Neural cell (in vitro differentiated cells): ENCODE measurements at regions not wholly inside any gene's neighbourhood (a gene's known extent, or its start where the extent isn't known, plus 50 kb on each side); places are given as distances from the start of the nearest gene placed in this dataset.
A peak's percentile ranks its signal among the peaks of the same experiment; 100 is the strongest.

Experiments used
- H2AFZ ChIP-seq: fragments of 200-600, 300-800 bp; sonication (generic), shearing (Covaris generic); 2 replicates; pipeline ENCODE4 v1.6.0; 2014; ENCODE audit warnings: low read depth, mild to moderate bottlenecking, antibody characterized with exemption, low read length, moderate library complexity
- H3F3A ChIP-seq: fragments of 200-600 bp; shearing (Covaris generic); 2 replicates; pipeline ENCODE4 v1.6.1; 2016; ENCODE audit warnings: mild to moderate bottlenecking, moderate library complexity, mixed read lengths, antibody characterized with exemption, low read length; ENCODE audit not compliant: insufficient read depth, poor library complexity, severe bottlenecking
- H3K27ac ChIP-seq: fragments of 200-600, 300-800 bp; sonication (generic), shearing (Covaris generic); 2 replicates; pipeline ENCODE4 v1.5.1; 2014; ENCODE audit warnings: mild to moderate bottlenecking, low read length, moderate library complexity
- H3K27me3 ChIP-seq: fragments of 300-800, 200-600 bp; sonication (generic), shearing (Covaris generic); 2 replicates; pipeline ENCODE4 v1.6.0; 2014; ENCODE audit warnings: mild to moderate bottlenecking, low read depth, low read length, moderate library complexity; ENCODE audit not compliant: insufficient read depth
- H3K36me3 ChIP-seq: fragments of 300-800, 200-600 bp; sonication (generic), shearing (Covaris generic); 2 replicates; pipeline ENCODE4 v1.5.1; 2014; ENCODE audit warnings: mild to moderate bottlenecking, antibody characterized with exemption, low read length, moderate library complexity; ENCODE audit not compliant: insufficient read depth
- H3K4me2 ChIP-seq: fragments of 300-800, 200-600 bp; sonication (generic), shearing (Covaris generic); 2 replicates; pipeline ENCODE4 v1.6.0; 2014; ENCODE audit warnings: mild to moderate bottlenecking, low read length
- H3K4me3 ChIP-seq: fragments of 300-800, 200-600 bp; sonication (generic), shearing (Covaris generic); 2 replicates; pipeline ENCODE4 v1.5.1; 2014; ENCODE audit warnings: mild to moderate bottlenecking, low read length, moderate library complexity
- H3K79me2 ChIP-seq: fragments of 200-600 bp; shearing (Covaris generic); replicated peaks from 2 replicates; pipeline ENCODE4 v1.6.0; 2014; ENCODE audit warnings: mild to moderate bottlenecking, low read length, moderate library complexity; ENCODE audit not compliant: insufficient read depth
- H3K9ac ChIP-seq: fragments of 300-800, 200-600 bp; sonication (generic), shearing (Covaris generic); 2 replicates; pipeline ENCODE4 v1.6.1; 2016; ENCODE audit warnings: mild to moderate bottlenecking, low read length, mixed read lengths
- H3K9me2 ChIP-seq: fragments of 200-600 bp; shearing (Covaris generic); 2 replicates; pipeline ENCODE4 v1.6.1; 2016; ENCODE audit warnings: mild to moderate bottlenecking, low read length, mixed read lengths; ENCODE audit not compliant: insufficient read depth
- H3K9me3 ChIP-seq: fragments of 200-600, 300-800 bp; sonication (generic), shearing (Covaris generic); 2 replicates; pipeline ENCODE4 v1.6.1; 2016; ENCODE audit warnings: mild to moderate bottlenecking, mixed run types, low read length, moderate library complexity, mixed read lengths
- H4K20me1 ChIP-seq: fragments of 200-600 bp; shearing (Covaris generic); 2 replicates; pipeline ENCODE4 v1.6.1; 2016; ENCODE audit warnings: mild to moderate bottlenecking, mixed run types; ENCODE audit not compliant: insufficient read depth
- CTCF ChIP-seq: fragments of 450-650 bp; IDR thresholded peaks from 2 replicates; pipeline ENCODE4 v1.5.1; 2014; ENCODE audit warnings: antibody characterized with exemption, mild to moderate bottlenecking, moderate library complexity; ENCODE audit not compliant: poor library complexity, severe bottlenecking
- EP300 ChIP-seq: fragments of 450-650 bp; conservative IDR thresholded peaks from 2 replicates; pipeline ENCODE4 v1.6.1; 2014; ENCODE audit warnings: antibody characterized with exemption, mild to moderate bottlenecking, moderate library complexity; ENCODE audit not compliant: poor library complexity, severe bottlenecking
- EZH2 ChIP-seq: fragments of 200-600, 300-800 bp; shearing (Covaris generic), sonication (generic); IDR thresholded peaks from 2 replicates; pipeline ENCODE4 v1.6.1; 2014; ENCODE audit warnings: antibody characterized with exemption, low read length, borderline replicate concordance, mild to moderate bottlenecking; ENCODE audit not compliant: insufficient read depth, poor library complexity, severe bottlenecking
- MXI1 ChIP-seq: fragments of 450-650 bp; conservative IDR thresholded peaks from 2 replicates; pipeline ENCODE4 v1.6.1; 2014; ENCODE audit warnings: antibody characterized with exemption, mild to moderate bottlenecking; ENCODE audit not compliant: poor library complexity, severe bottlenecking
- POLR2AphosphoS5 ChIP-seq: IDR thresholded peaks from 2 replicates; pipeline ENCODE4 v1.6.1; 2012
- RAD21 ChIP-seq: fragments of 450-650 bp; conservative IDR thresholded peaks from 2 replicates; pipeline ENCODE4 v1.6.1; 2014; ENCODE audit warnings: antibody characterized with exemption, mild to moderate bottlenecking, moderate library complexity
- SMC3 ChIP-seq: fragments of 450-650 bp; conservative IDR thresholded peaks from 2 replicates; pipeline ENCODE4 v1.6.1; 2014; ENCODE audit warnings: antibody characterized with exemption, mild to moderate bottlenecking, moderate library complexity; ENCODE audit not compliant: poor library complexity
- TAF1 ChIP-seq: IDR thresholded peaks from 2 replicates; pipeline ENCODE4 v1.6.1; 2012; ENCODE audit warnings: low read depth
- TF ChIP-seq, protein P1 (sequence below): IDR thresholded peaks from 2 replicates; pipeline ENCODE4 v1.6.1; 2012; ENCODE audit warnings: borderline replicate concordance

- no peaks in the 10 kb centered on the region for H3K9me2 ChIP-seq
- H2AFZ ChIP-seq = peak overlapping the region; percentile 31
- TF ChIP-seq RAD21 = peak; percentile 32
- TF ChIP-seq TAF1 = no peak
- peak; percentile 20 for TF ChIP-seq POLR2AphosphoS5
- peak; percentile 45 for TF ChIP-seq MXI1
- TF ChIP-seq SMC3 = peak; percentile 25
- peak overlapping the region; percentile 15 for H3K4me2 ChIP-seq
- H3K9me3 ChIP-seq = no peaks in the 10 kb centered on the region
- no peaks in the 10 kb centered on the region for H3F3A ChIP-seq
- peak overlapping the region; percentile 54 for H3K9ac ChIP-seq
- peaks cover 77% of the 10 kb centered on the region for H3K27me3 ChIP-seq
- no peaks in the 10 kb centered on the region for H3K79me2 ChIP-seq
- H3K4me3 ChIP-seq = peak overlapping the region; percentile 82
- H4K20me1 ChIP-seq = no peaks in the 10 kb centered on the region
- H3K36me3 ChIP-seq = no peaks in the 10 kb centered on the region
- H3K27ac ChIP-seq = no peak overlapping the region
Observed at GRCh38 chr12:107320929-107321631, 227.7 kb upstream of the CRY1 start.

DNA sequence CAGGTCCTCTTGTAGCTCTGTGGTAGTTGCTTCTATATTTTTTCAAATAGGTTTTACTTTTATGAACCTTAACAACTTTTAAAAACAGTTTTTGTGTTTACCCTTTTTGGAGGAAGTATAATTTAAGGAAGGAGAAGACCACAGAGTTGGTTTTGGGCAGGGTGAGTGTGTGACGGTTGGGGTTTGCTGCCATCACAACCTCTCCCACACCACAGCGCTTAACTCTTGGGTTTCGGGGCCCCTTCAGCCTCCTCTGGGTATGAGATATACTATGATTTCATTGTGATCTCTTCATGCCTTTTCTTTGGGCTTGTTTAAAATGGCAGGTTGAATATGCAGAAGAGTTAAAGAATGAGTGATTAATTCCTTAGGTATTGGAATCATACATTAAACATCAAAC is 228.7 kb upstream of the CRY1 start:
- H3K4me3 ChIP-seq = no peak overlapping the region

More for the DNA sequence above, 228.7 kb upstream of the CRY1 start:
- TF ChIP-seq TAF1 = no peak
- no peak for TF ChIP-seq EP300
- no peak for TF ChIP-seq SMC3
- no peak for TF ChIP-seq EZH2
- TF ChIP-seq CTCF = no peak
- TF ChIP-seq POLR2AphosphoS5 = no peak
- TF ChIP-seq, protein P1, sequence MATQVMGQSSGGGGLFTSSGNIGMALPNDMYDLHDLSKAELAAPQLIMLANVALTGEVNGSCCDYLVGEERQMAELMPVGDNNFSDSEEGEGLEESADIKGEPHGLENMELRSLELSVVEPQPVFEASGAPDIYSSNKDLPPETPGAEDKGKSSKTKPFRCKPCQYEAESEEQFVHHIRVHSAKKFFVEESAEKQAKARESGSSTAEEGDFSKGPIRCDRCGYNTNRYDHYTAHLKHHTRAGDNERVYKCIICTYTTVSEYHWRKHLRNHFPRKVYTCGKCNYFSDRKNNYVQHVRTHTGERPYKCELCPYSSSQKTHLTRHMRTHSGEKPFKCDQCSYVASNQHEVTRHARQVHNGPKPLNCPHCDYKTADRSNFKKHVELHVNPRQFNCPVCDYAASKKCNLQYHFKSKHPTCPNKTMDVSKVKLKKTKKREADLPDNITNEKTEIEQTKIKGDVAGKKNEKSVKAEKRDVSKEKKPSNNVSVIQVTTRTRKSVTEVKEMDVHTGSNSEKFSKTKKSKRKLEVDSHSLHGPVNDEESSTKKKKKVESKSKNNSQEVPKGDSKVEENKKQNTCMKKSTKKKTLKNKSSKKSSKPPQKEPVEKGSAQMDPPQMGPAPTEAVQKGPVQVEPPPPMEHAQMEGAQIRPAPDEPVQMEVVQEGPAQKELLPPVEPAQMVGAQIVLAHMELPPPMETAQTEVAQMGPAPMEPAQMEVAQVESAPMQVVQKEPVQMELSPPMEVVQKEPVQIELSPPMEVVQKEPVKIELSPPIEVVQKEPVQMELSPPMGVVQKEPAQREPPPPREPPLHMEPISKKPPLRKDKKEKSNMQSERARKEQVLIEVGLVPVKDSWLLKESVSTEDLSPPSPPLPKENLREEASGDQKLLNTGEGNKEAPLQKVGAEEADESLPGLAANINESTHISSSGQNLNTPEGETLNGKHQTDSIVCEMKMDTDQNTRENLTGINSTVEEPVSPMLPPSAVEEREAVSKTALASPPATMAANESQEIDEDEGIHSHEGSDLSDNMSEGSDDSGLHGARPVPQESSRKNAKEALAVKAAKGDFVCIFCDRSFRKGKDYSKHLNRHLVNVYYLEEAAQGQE = no peak
- no peak for TF ChIP-seq RAD21
- no peak for TF ChIP-seq MXI1
- Histone ChIP-seq H3K4me2 (no peak overlapping the region), H3K36me3 (no peaks in the 10 kb centered on the region), H3K9me3 (no peaks in the 10 kb centered on the region), H2AFZ (no peak overlapping the region), H3K9me2 (no peaks in the 10 kb centered on the region), H3F3A (no peaks in the 10 kb centered on the region), H3K27me3 (peaks cover 67% of the 10 kb centered on the region), H4K20me1 (no peaks in the 10 kb centered on the region), H3K9ac (no peak overlapping the region), H3K27ac (no peak overlapping the region), H3K79me2 (no peaks in the 10 kb centered on the region)
